GM18519 (cell line): ENCODE measurements at regions not wholly inside any gene's neighbourhood (a gene's known extent, or its start where the extent isn't known, plus 50 kb on each side); places are given as distances from the start of the nearest gene placed in this dataset.

Experiments used
- ATAC-seq: cut with Tn5 transposase; IDR thresholded peaks from one replicate; pipeline ENCODE4 v1.9.1; 2021; ENCODE audit warnings: mild to moderate bottlenecking, moderate library complexity; ENCODE audit not compliant: unreplicated experiment, low FRiP score

DNA sequence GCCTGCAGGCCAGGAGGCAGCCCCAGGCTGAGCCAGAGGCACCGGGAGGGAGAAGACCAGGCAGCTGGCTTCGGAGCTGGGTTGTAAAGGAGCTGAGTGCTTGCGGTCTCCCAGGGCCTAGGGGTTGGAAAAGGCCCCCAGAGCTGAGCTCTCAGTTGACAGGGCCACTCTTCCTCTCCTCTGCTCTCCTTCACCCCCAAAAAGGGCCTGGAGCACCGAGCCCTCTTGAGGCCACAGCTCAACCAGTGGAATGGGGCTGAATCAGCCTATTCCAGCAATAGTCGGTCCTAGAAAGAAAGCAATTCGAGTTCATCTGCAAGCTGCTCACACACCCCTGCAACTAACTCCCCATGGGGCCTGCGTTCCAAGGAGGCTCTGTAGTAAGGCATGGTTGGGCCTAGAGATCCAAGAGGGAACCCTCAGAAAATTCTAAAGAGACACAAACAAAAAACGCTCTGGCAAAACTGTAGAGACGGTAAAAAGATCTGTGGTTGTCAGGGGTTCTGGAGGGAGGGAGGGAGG lies 205.0 kb downstream of the BUD13 start:
- no peak for ATAC-seq

DNA sequence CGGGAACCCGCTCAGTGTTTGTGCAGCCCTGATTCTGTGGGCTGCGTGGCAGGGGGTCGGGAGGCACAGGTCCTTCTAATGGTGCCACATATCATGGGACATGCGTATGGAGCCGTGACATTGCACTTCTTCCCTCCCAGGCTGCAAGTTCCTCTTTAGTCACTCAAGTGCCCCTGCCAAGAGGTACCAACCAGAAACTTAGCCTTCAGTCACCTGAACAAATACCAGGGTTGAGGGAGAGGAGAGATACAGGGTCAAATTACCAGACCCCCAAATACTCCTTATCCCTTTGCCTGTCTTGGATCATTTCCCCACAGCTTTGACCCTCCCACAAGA lies 209.1 kb downstream of the BUD13 start:
- no peak for ATAC-seq

- ATAC-seq: no peak
These were observed 209.6 kb downstream of the BUD13 start for GRCh38 chr11:116563028-116563711.

GRCh38 chr11:116560589-116560988 lies 212.2 kb downstream of the BUD13 start:
- no peak for ATAC-seq

- no peak for ATAC-seq
These were observed 214.1 kb downstream of the BUD13 start for GRCh38 chr11:116558504-116559211.

- no peak for ATAC-seq
These were observed 215.5 kb downstream of the BUD13 start for GRCh38 chr11:116557282-116557681.

DNA sequence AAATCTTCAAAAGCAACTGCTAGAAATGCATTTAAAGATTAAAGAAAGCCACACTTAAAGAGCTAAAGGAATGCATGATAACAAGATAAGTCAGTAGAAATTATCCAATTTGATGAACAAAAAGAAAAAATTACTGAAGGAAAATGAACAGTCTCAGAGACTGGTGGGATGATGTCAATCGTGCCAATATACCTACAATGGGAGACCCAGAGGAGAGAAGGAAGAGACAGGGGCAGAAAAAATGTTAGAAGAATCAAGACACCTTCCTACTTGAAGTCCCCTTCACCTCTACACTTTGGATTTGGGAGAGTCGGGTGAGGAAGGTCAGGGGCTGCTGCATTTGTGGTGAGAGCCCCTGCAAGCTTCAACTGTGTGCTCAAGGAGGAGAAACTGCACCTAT lies 216.3 kb downstream of the BUD13 start:
- no peak for ATAC-seq

DNA sequence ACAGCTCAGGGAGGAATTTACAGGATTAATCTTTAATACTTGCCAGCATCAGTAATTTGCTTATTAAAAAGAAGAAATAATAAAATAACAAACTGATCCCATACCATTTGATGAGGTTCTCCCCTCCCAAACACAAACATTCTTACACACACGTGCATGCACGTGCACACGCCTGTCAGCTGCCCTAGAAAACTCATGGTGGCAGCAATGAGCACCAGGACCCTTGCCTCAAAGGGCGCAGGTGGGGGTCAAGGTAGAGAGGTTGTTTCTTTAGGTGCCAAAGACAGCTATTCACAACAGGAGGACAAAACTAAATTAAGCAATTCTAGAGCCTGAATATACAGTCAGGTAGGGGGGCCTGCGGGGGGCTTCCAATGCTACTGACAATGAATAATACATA lies 219.3 kb downstream of the BUD13 start:
- ATAC-seq: no peak

DNA sequence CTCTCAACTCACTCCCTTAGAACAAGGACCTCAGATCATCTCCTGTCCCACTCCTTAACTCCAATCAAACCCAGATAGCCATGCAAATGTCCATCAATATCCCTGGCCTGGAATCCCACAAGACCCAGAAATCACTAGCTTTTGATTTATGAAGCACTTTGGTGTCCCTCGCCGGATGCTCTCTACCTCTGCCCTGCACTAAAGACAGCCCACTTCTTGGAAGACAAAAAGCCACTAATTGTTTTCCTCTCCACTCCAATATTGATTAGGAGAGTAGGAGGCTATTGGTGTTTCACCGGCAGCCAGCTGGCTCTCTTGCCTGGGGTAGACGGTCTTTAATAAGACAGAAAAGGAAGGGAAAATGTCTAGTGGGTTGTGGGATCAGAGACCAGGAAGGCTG lies 221.2 kb downstream of the BUD13 start:
- no peak for ATAC-seq

DNA sequence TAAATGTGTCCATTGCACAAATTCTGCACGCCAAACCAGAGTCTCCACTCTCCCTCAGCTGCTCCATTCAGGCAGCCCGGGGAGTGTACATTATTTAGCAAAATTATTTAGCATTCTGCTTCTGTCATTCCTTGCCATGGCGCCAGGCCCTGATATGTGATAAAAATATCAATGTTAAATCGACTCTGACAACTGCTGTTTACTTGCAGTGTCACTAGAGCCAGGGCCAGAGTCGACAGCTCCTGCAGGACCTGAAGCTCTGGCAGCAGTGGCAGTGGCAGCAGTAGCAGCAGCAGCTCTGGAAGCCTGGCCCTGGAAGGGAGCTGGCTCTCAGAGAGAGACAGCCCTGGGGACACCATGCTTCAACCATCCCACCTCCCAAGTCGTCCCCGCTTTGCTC lies 224.5 kb downstream of the BUD13 start:
- no peak for ATAC-seq

DNA sequence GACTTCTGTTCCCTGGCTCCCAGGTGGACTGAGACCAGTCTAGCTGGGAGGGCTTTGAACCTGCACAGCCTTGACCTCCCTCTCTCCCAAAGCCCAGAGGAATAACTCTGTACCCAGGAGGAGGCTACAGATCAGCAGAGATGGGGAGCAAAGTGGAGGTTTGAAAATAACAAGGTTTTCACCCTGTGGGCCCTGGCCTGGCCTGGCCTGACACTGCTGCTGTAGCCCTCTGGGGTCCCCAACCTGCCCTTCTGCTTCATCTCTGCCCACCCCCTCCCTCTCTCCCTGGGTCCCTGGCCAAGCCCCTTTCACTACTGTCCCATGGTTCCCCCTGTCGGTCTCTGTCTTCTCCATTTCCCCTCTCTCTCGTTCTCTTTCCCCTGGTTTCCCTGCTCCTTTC lies 225.2 kb downstream of the BUD13 start:
- ATAC-seq: no peak

GRCh38 chr11:116545912-116546311 lies 226.9 kb downstream of the BUD13 start:
- no peak for ATAC-seq

- ATAC-seq: no peak
These were observed 228.1 kb downstream of the BUD13 start for GRCh38 chr11:116544721-116545120.

GRCh38 chr11:116543911-116544475 lies 228.8 kb downstream of the BUD13 start:
- no peak for ATAC-seq

DNA sequence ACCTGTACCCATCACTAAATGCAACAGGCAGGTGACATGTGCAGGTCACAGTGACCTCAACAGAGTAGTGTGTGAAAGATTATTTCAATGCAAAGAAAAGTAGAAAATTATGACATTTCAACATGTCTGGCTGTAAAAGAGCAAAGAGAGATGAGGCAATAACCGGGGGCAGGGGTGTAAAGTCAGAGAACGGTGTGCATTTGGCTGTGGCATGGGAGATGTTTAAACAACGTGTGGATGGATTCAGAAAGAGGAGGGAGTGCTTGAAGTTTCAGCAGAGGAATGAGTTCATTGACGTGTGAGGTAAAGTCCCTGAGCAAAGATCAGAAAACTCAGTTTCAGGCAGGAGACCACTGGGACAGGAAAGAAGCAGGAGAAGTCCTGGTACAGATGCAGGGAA lies 229.7 kb downstream of the BUD13 start:
- no peak for ATAC-seq

GRCh38 chr11:116542406-116542805 lies 230.4 kb downstream of the BUD13 start:
- no peak for ATAC-seq

DNA sequence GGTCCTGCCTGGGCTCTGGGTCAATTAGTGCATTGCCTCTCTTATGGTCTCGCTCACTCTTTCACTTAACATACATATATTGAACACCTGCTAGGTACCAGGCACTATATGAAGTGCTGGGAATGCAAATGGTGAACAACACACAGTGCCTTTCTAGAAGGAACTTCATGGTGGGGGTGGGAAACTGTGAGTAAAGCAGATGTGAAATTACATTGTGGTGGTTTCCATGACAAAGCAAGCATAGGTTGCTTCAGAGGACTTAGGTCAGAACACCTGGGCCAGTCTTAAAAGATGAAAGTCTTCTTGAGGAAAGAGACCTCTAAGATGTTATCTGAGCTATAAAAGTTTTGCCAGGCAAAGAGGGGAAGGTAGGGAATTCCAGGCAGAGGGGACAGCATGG lies 231.3 kb downstream of the BUD13 start:
- ATAC-seq: no peak

- ATAC-seq: no peak
These were observed 232.0 kb downstream of the BUD13 start for GRCh38 chr11:116540645-116541304.

DNA sequence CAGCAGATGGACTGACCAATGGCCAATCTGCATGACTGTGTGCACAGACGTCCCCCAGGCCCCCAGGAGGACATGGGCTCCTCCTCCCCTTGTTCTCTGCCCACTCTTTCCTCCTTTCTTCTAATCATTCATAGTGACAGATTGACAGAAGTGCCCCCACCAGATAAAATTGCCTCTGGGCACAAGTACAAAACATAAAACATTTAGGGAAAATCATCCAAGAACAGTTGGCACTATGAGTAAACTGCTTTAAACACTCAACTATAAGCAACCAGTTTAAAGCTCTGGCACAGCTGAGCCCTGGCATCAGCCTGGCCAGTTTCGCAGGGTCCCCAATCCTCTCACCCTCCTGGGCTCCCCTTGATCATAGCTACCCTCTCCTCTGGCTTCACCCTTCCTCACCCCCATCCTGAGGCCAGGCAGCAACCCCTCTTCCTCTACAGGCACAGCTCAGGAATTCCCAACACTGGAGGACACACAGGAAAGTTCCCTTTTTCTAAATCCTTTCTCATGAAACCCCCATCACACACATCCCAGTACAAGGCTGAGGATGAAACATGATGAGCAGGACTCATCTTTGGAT lies 232.9 kb downstream of the BUD13 start:
- ATAC-seq: no peak

DNA sequence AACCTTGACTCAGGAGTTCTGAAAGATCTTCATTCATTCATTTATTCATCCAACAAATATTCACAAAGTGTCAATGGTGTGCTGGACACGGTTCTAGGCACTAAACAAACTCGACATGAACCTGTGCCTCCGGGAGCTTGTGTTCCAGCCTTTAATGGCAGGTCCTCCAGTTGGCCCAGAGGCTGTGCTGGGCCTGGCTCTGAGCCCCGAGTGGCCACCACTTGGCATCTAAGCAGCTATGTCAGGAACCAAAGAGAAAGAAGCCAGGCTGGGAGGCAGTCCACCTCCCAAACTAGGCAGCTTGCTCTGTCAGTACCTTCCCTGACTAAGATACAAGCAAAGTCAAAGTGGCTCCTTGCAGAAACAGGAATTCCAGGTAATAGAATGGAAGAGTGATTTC lies 233.6 kb downstream of the BUD13 start:
- no peak for ATAC-seq

DNA sequence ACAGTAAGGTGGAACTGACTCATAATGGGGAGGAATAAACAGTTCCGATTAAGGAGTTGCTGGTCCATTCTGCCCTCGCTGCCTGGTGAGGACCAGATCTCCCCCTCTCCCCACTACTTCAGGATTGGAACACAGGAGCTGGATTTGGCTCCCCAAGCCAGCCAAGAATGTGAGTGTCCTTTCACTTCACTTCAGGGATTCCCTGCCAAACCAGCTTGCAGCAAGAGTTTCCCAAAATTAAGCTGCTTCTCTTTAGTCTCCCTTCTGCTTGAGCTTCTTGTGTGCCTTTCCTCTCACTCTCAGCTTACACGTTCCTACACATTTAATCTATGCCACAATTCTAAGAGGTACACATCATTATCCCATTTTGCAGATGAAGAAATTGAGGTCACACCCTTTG lies 234.1 kb downstream of the BUD13 start:
- no peak for ATAC-seq
